LNCAP (cell line): ENCODE measurements at regions not wholly inside any gene's neighbourhood (a gene's known extent, or its start where the extent isn't known, plus 50 kb on each side); places are given as distances from the start of the nearest gene placed in this dataset.

Source experiments
- CTCF ChIP-seq: fragments of 450-650 bp; IDR thresholded peaks from 2 replicates; pipeline ENCODE4 v1.5.1; 2017; ENCODE audit warnings: mild to moderate bottlenecking

- TF ChIP-seq CTCF = no peak
Measured at GRCh38 chr1:121594096-121594495, 409.3 kb downstream of the SRGAP2C start.

GRCh38 chr1:121595089-121595488 lies 410.3 kb downstream of the SRGAP2C start:
- no peak for TF ChIP-seq CTCF
